ENCODE measurements at regions not wholly inside any gene's neighbourhood (a gene's known extent, or its start where the extent isn't known, plus 50 kb on each side); places are given as distances from the start of the nearest gene placed in this dataset.
"Not testable (repeated sequence)": the region's sequence is repeated elsewhere in the genome, so short reads cannot be mapped to it uniquely, and the experiment has no call there.

GRCh38 chr4:77352192-77352591 lies 195.2 kb downstream of the CCNG2 start:
- H3K9me3 ChIP-seq = no peaks in the 10 kb centered on the region
- no peak for TF ChIP-seq POLR2A (IDR thresholded peaks at IDR 0.05)
- no peak for TF ChIP-seq CTCF (IDR thresholded peaks at IDR 0.05)
- H3K4me3 ChIP-seq (replicated peaks in 1 of 3) = no peak overlapping the region
- H3K4me1 ChIP-seq = no peaks in the 10 kb centered on the region
- H3K36me3 ChIP-seq = no peaks in the 10 kb centered on the region
- no peak overlapping the region for H3K27ac ChIP-seq
- DNase-seq = no peak
- intact Hi-C loops (cut with DNase I) = no loop called here
- WGBS, 2 donors = 96 to 100% methylated on average over 1 of the region's 1 CpG
- H3K27me3 ChIP-seq = no peaks in the 10 kb centered on the region

GRCh38 chr4:77353724-77354315 lies 196.8 kb downstream of the CCNG2 start:
- H3K4me1 ChIP-seq; H3K36me3 ChIP-seq; DNase-seq; H3K27me3 ChIP-seq; H3K27ac ChIP-seq; intact Hi-C loops (cut with DNase I); H3K4me3 ChIP-seq (replicated peaks in 1 of 3); H3K9me3 ChIP-seq: not testable (repeated sequence)
- 77 to 89% methylated on average over 4 of the region's 5 CpGs for WGBS, 2 donors
- TF ChIP-seq CTCF (IDR thresholded peaks at IDR 0.05) = peak in 1 of 6 experiments; percentile 21

- no peaks in the 10 kb centered on the region for H3K4me1 ChIP-seq
- TF ChIP-seq POLR2A (IDR thresholded peaks at IDR 0.05) (no peak), CTCF (IDR thresholded peaks at IDR 0.05) (no peak)
- no peak overlapping the region for H3K4me3 ChIP-seq (replicated peaks in 1 of 3)
- H3K9me3 ChIP-seq = no peaks in the 10 kb centered on the region
- 0 to 14% methylated on average over 1 of the region's 1 CpG for WGBS, 2 donors
- no peak overlapping the region for H3K27ac ChIP-seq
- H3K27me3 ChIP-seq = no peaks in the 10 kb centered on the region
- no peaks in the 10 kb centered on the region for H3K36me3 ChIP-seq
- intact Hi-C loops (cut with DNase I) = no loop called here
- peak; percentile 34 to 55 for DNase-seq
These were observed 197.5 kb downstream of the CCNG2 start for GRCh38 chr4:77354550-77354949.

GRCh38 chr4:77355731-77356130 lies 198.7 kb downstream of the CCNG2 start:
- intact Hi-C loops (cut with DNase I) = no loop called here
- TF ChIP-seq CTCF (IDR thresholded peaks at IDR 0.05) (no peak), POLR2A (IDR thresholded peaks at IDR 0.05) (no peak)
- no peaks in the 10 kb centered on the region for H3K9me3 ChIP-seq

GRCh38 chr4:77358315-77358928 lies 201.4 kb downstream of the CCNG2 start:
- no peak overlapping the region for H3K27ac ChIP-seq
- no peaks in the 10 kb centered on the region for H3K36me3 ChIP-seq
- H3K4me3 ChIP-seq (replicated peaks in 1 of 3) = no peak overlapping the region
- no peaks in the 10 kb centered on the region for H3K27me3 ChIP-seq
- intact Hi-C loops (cut with DNase I) = loop anchor here (2.0 kb wide), 1 partner anchor 118 kb away; no protein-coding TSS in a partner anchor
- peak; percentile 11 to 12 for DNase-seq
- WGBS, 2 donors = 75 to 84% methylated on average over 2 of the region's 2 CpGs
- no peaks in the 10 kb centered on the region for H3K9me3 ChIP-seq
- TF ChIP-seq POLR2A (IDR thresholded peaks at IDR 0.05) (no peak), CTCF (IDR thresholded peaks at IDR 0.05) (peak; percentile 36 to 68 (median 52))
- H3K4me1 ChIP-seq = peaks cover 0 to 7% of the 10 kb centered on the region in 2 donors

More at GRCh38 chr4:77355731-77356130, 198.7 kb downstream of the CCNG2 start:
- Histone ChIP-seq H3K4me3 (replicated peaks in 1 of 3) (no peak overlapping the region), H3K36me3 (no peaks in the 10 kb centered on the region), H3K27me3 (no peaks in the 10 kb centered on the region), H3K27ac (no peak overlapping the region), H3K4me1 (peaks cover 0 to 3% of the 10 kb centered on the region in 2 donors)
- 61 to 73% methylated on average over 2 of the region's 2 CpGs for WGBS, 2 donors
- no peak for DNase-seq

Data from thyroid gland (tissue), 4 donors.